D341Med (cell line): ENCODE measurements at regions not wholly inside any gene's neighbourhood (a gene's known extent, or its start where the extent isn't known, plus 50 kb on each side); places are given as distances from the start of the nearest gene placed in this dataset.
"Not testable (repeated sequence)": the region's sequence is repeated elsewhere in the genome, so short reads cannot be mapped to it uniquely, and the experiment has no call there.

Experiments
- DNase-seq: peaks from one replicate; pipeline ENCODE4 v3.0.0; 2012; ENCODE audit warnings: low spot score

GRCh38 chrX:113510586-113510985, 670.0 kb upstream of the AMOT start:
- DNase-seq: no peak

GRCh38 chrX:113492895-113493294, 652.3 kb upstream of the AMOT start:
- no peak for DNase-seq

- DNase-seq: no peak
These were observed 632.8 kb upstream of the AMOT start for GRCh38 chrX:113473418-113473817.

- not testable (repeated sequence) for DNase-seq
These were observed 632.4 kb upstream of the AMOT start for GRCh38 chrX:113473015-113473414.

- no peak for DNase-seq
These were observed 629.5 kb upstream of the AMOT start for GRCh38 chrX:113470166-113470565.

- no peak for DNase-seq
These were observed 617.1 kb upstream of the AMOT start for GRCh38 chrX:113457719-113458118.

GRCh38 chrX:113455582-113455981, 615.0 kb upstream of the AMOT start:
- DNase-seq: no peak

GRCh38 chrX:113429011-113429410, 588.4 kb upstream of the AMOT start:
- no peak for DNase-seq

- DNase-seq: no peak
These were observed 581.7 kb upstream of the AMOT start for GRCh38 chrX:113422323-113422722.

- DNase-seq: no peak
These were observed 580.8 kb upstream of the AMOT start for GRCh38 chrX:113421432-113421831.

GRCh38 chrX:113412106-113412505, 571.5 kb upstream of the AMOT start:
- no peak for DNase-seq

- no peak for DNase-seq
These were observed 568.2 kb upstream of the AMOT start for GRCh38 chrX:113408843-113409242.

GRCh38 chrX:113400193-113400704, 559.6 kb upstream of the AMOT start:
- no peak for DNase-seq

GRCh38 chrX:113399506-113400192, 559.0 kb upstream of the AMOT start:
- DNase-seq: no peak

- no peak for DNase-seq
These were observed 551.7 kb upstream of the AMOT start for GRCh38 chrX:113392355-113392754.

GRCh38 chrX:113391875-113392274, 551.2 kb upstream of the AMOT start:
- DNase-seq: no peak

GRCh38 chrX:113390531-113390930, 549.9 kb upstream of the AMOT start:
- no peak for DNase-seq

GRCh38 chrX:113389846-113390245, 549.2 kb upstream of the AMOT start:
- DNase-seq: no peak

GRCh38 chrX:113384628-113385027, 544.0 kb upstream of the AMOT start:
- DNase-seq: no peak

GRCh38 chrX:113373421-113373820, 532.8 kb upstream of the AMOT start:
- not testable (repeated sequence) for DNase-seq

GRCh38 chrX:113370006-113370405, 529.4 kb upstream of the AMOT start:
- DNase-seq: no peak

GRCh38 chrX:113369056-113369455, 528.4 kb upstream of the AMOT start:
- DNase-seq: no peak

- no peak for DNase-seq
These were observed 512.5 kb upstream of the AMOT start for GRCh38 chrX:113353134-113353533.

GRCh38 chrX:113330416-113330815, 489.8 kb upstream of the AMOT start:
- DNase-seq: no peak
